ENCODE measurements at regions not wholly inside any gene's neighbourhood (a gene's known extent, or its start where the extent isn't known, plus 50 kb on each side); places are given as distances from the start of the nearest gene placed in this dataset.

- TF ChIP-seq, protein P1, sequence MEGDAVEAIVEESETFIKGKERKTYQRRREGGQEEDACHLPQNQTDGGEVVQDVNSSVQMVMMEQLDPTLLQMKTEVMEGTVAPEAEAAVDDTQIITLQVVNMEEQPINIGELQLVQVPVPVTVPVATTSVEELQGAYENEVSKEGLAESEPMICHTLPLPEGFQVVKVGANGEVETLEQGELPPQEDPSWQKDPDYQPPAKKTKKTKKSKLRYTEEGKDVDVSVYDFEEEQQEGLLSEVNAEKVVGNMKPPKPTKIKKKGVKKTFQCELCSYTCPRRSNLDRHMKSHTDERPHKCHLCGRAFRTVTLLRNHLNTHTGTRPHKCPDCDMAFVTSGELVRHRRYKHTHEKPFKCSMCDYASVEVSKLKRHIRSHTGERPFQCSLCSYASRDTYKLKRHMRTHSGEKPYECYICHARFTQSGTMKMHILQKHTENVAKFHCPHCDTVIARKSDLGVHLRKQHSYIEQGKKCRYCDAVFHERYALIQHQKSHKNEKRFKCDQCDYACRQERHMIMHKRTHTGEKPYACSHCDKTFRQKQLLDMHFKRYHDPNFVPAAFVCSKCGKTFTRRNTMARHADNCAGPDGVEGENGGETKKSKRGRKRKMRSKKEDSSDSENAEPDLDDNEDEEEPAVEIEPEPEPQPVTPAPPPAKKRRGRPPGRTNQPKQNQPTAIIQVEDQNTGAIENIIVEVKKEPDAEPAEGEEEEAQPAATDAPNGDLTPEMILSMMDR (IDR thresholded peaks at IDR 0.05) = no peak
- no peak for TF ChIP-seq POLR2AphosphoS5 (IDR thresholded peaks at IDR 0.05)
- no peak for TF ChIP-seq POLR2A (IDR thresholded peaks at IDR 0.05)
- no peak for TF ChIP-seq EP300 (IDR thresholded peaks at IDR 0.05)
Observed at GRCh38 chr9:19662213-19662612, 126.6 kb downstream of the SLC24A2 start.

Measured in gastroesophageal sphincter (tissue), 3 donors.